ENCODE measurements at regions not wholly inside any gene's neighbourhood (a gene's known extent, or its start where the extent isn't known, plus 50 kb on each side); places are given as distances from the start of the nearest gene placed in this dataset.
"Not testable (repeated sequence)": the region's sequence is repeated elsewhere in the genome, so short reads cannot be mapped to it uniquely, and the experiment has no call there.

GRCh38 chr1:121525355-121525754 is 340.6 kb downstream of the SRGAP2C start:
- ChIA-PET CTCF (no interaction called here), POLR2A (ENCODE audit: low non-redundant PET) (no interaction called here)
- H3K4me1 ChIP-seq (ENCODE audit: insufficient read depth, low read length, poor library complexity, severe bottlenecking): peaks cover 22% of the 10 kb centered on the region
- no peaks in the 10 kb centered on the region for H3K9me3 ChIP-seq (ENCODE audit: low read depth, low read length, poor library complexity, severe bottlenecking)
- H3K4me3 ChIP-seq (ENCODE audit: low read depth, low read length, poor library complexity, severe bottlenecking): no peak overlapping the region
- no TSS peak for BruUV-seq (replicated peaks)
- no peaks in the 10 kb centered on the region for H3K27me3 ChIP-seq (replicated peaks; ENCODE audit: insufficient read depth, low read depth, low read length, poor library complexity)
- DNase-seq (ENCODE audit: low spot score): no peak
- intact Hi-C loops (cut with micrococcal nuclease; ENCODE audit: unreplicated experiment): no loop called here
- TF ChIP-seq CTCF (conservative IDR thresholded peaks at IDR 0.05; ENCODE audit: low read depth, low read length) (no peak), EZH2 (IDR thresholded peaks at IDR 0.05; ENCODE audit: borderline replicate concordance, low read depth, low read length, poor library complexity, severe bottlenecking) (no peak)
- H3K36me3 ChIP-seq (ENCODE audit: insufficient read depth, low read length, poor library complexity, severe bottlenecking): no peaks in the 10 kb centered on the region
- H3K27ac ChIP-seq (ENCODE audit: low read depth, low read length, poor library complexity, severe bottlenecking): no peak overlapping the region

GRCh38 chr1:121528958-121529357 is 344.2 kb downstream of the SRGAP2C start:
- POLR2A ChIA-PET (ENCODE audit: low non-redundant PET); H3K4me3 ChIP-seq (ENCODE audit: low read depth, low read length, poor library complexity, severe bottlenecking); CTCF ChIA-PET; BruUV-seq (replicated peaks); H3K27me3 ChIP-seq (replicated peaks; ENCODE audit: insufficient read depth, low read depth, low read length, poor library complexity); H3K9me3 ChIP-seq (ENCODE audit: low read depth, low read length, poor library complexity, severe bottlenecking); H3K36me3 ChIP-seq (ENCODE audit: insufficient read depth, low read length, poor library complexity, severe bottlenecking); intact Hi-C loops (cut with micrococcal nuclease; ENCODE audit: unreplicated experiment): not testable (repeated sequence)
- Histone ChIP-seq H3K4me1 (ENCODE audit: insufficient read depth, low read length, poor library complexity, severe bottlenecking) (peaks cover 22% of the 10 kb centered on the region), H3K27ac (ENCODE audit: low read depth, low read length, poor library complexity, severe bottlenecking) (peak overlapping the region; percentile 82)
- DNase-seq (ENCODE audit: low spot score): peak; percentile 17

GRCh38 chr1:121530026-121530425 is 345.3 kb downstream of the SRGAP2C start:
- Histone ChIP-seq H3K27ac (ENCODE audit: low read depth, low read length, poor library complexity, severe bottlenecking) (peak overlapping the region; percentile 82), H3K4me1 (ENCODE audit: insufficient read depth, low read length, poor library complexity, severe bottlenecking) (peaks cover 22% of the 10 kb centered on the region)
- POLR2A ChIA-PET (ENCODE audit: low non-redundant PET); DNase-seq (ENCODE audit: low spot score); H3K9me3 ChIP-seq (ENCODE audit: low read depth, low read length, poor library complexity, severe bottlenecking); intact Hi-C loops (cut with micrococcal nuclease; ENCODE audit: unreplicated experiment); H3K27me3 ChIP-seq (replicated peaks; ENCODE audit: insufficient read depth, low read depth, low read length, poor library complexity); BruUV-seq (replicated peaks); CTCF ChIA-PET; H3K36me3 ChIP-seq (ENCODE audit: insufficient read depth, low read length, poor library complexity, severe bottlenecking); H3K4me3 ChIP-seq (ENCODE audit: low read depth, low read length, poor library complexity, severe bottlenecking): not testable (repeated sequence)

GRCh38 chr1:121531747-121532146 is 347.0 kb downstream of the SRGAP2C start:
- BruUV-seq (replicated peaks); H3K36me3 ChIP-seq (ENCODE audit: insufficient read depth, low read length, poor library complexity, severe bottlenecking); H3K27me3 ChIP-seq (replicated peaks; ENCODE audit: insufficient read depth, low read depth, low read length, poor library complexity); DNase-seq (ENCODE audit: low spot score); H3K9me3 ChIP-seq (ENCODE audit: low read depth, low read length, poor library complexity, severe bottlenecking); POLR2A ChIA-PET (ENCODE audit: low non-redundant PET); CTCF ChIA-PET; H3K27ac ChIP-seq (ENCODE audit: low read depth, low read length, poor library complexity, severe bottlenecking); intact Hi-C loops (cut with micrococcal nuclease; ENCODE audit: unreplicated experiment); H3K4me3 ChIP-seq (ENCODE audit: low read depth, low read length, poor library complexity, severe bottlenecking): not testable (repeated sequence)
- peaks cover 22% of the 10 kb centered on the region for H3K4me1 ChIP-seq (ENCODE audit: insufficient read depth, low read length, poor library complexity, severe bottlenecking)

GRCh38 chr1:121538148-121538547 is 353.4 kb downstream of the SRGAP2C start:
- H3K27me3 ChIP-seq (replicated peaks; ENCODE audit: insufficient read depth, low read depth, low read length, poor library complexity); intact Hi-C loops (cut with micrococcal nuclease; ENCODE audit: unreplicated experiment); BruUV-seq (replicated peaks); DNase-seq (ENCODE audit: low spot score); H3K4me3 ChIP-seq (ENCODE audit: low read depth, low read length, poor library complexity, severe bottlenecking); H3K27ac ChIP-seq (ENCODE audit: low read depth, low read length, poor library complexity, severe bottlenecking); CTCF ChIA-PET; POLR2A ChIA-PET (ENCODE audit: low non-redundant PET); H3K9me3 ChIP-seq (ENCODE audit: low read depth, low read length, poor library complexity, severe bottlenecking); H3K36me3 ChIP-seq (ENCODE audit: insufficient read depth, low read length, poor library complexity, severe bottlenecking); H3K4me1 ChIP-seq (ENCODE audit: insufficient read depth, low read length, poor library complexity, severe bottlenecking): not testable (repeated sequence)
